T-cell (primary cell): ENCODE measurements at regions not wholly inside any gene's neighbourhood (a gene's known extent, or its start where the extent isn't known, plus 50 kb on each side); places are given as distances from the start of the nearest gene placed in this dataset.

Experiments
- ATAC-seq, 4 experiments: fragments of 200-7000 bp in 3 of 4; fragments of 150-1000 bp in 1 of 4; cut with Tn5 transposase; replicated peaks in 1 of 4; 1 replicate in 3 of 4; 2 replicates in 1 of 4; pipeline ENCODE4 v1.10.0; 2021; ENCODE audit warnings: moderate library complexity in 3 of 4, mild to moderate bottlenecking in 2 of 4, moderate number of reproducible peaks in 1 of 4
- CTCF ChIA-PET, 2 donors: fragments of 300-600 bp; sonication (Branson Sonifier 250); formaldehyde crosslinking; loops; one replicate each; lab custom pipeline; 2022; ENCODE audit warnings: antibody characterized with exemption in 2 of 2; lab: Charles Lee
- POLR2A ChIA-PET, 2 donors: fragments of 300-600 bp; sonication (Branson Sonifier 250); formaldehyde crosslinking; loops; one replicate each; lab custom pipeline; 2022; ENCODE audit warnings: antibody characterized with exemption in 2 of 2; lab: Charles Lee
- DNase-seq, 35 experiments: peaks; one replicate each; pipeline versions ENCODE4 v3.0.0 to v3.0.0-alpha.2; 2013 to 2023
- H3K27ac ChIP-seq: one replicate; pipeline ENCODE4 v1.5.1; 2013; ENCODE audit warnings: low read length
- H3K27me3 ChIP-seq, 2 experiments: replicated peaks in 1 of 2; 1 replicate in 1 of 2; 2 replicates in 1 of 2; pipeline versions ENCODE4 v1.6.1 to v1.7.0; 2013; ENCODE audit warnings: low read length in 1 of 2, mixed read lengths in 1 of 2; ENCODE audit not compliant: control insufficient read depth in 2 of 2, insufficient read depth in 2 of 2; ENCODE audit errors: extremely low read depth in 1 of 2
- H3K36me3 ChIP-seq, 2 donors: 1 replicate in 1 of 2; 2 replicates in 1 of 2; pipeline versions ENCODE4 v1.6.1 to v1.7.0; 2013; ENCODE audit warnings: low read length in 1 of 2; ENCODE audit not compliant: control insufficient read depth in 2 of 2, insufficient read depth in 1 of 2; ENCODE audit errors: extremely low read depth in 1 of 2
- H3K4me1 ChIP-seq, 2 experiments: 1 replicate in 1 of 2; 2 replicates in 1 of 2; pipeline versions ENCODE4 v1.6.1 to v1.7.0; 2013; ENCODE audit warnings: low read length in 2 of 2, mixed read lengths in 1 of 2; ENCODE audit not compliant: insufficient read depth in 2 of 2, control insufficient read depth in 1 of 2; ENCODE audit errors: extremely low read depth in 1 of 2
- H3K4me3 ChIP-seq, 2 donors: 1 replicate in 1 of 2; 2 replicates in 1 of 2; pipeline versions ENCODE4 v1.5.1 to v1.7.0; 2013; ENCODE audit warnings: mild to moderate bottlenecking in 2 of 2, low read length in 1 of 2, moderate library complexity in 1 of 2; ENCODE audit not compliant: control insufficient read depth in 1 of 2; ENCODE audit errors: extremely low read depth in 1 of 2
- H3K9me3 ChIP-seq: 2 replicates; pipeline ENCODE4 v1.7.0; 2013
- H3K27ac Mint-ChIP-seq, 2 donors: one replicate each; pipeline ENCODE4 v1.8.0; 2020 to 2021; ENCODE audit warnings: mild to moderate bottlenecking in 2 of 2, mixed read lengths in 2 of 2
- H3K27me3 Mint-ChIP-seq, 2 donors: one replicate each; pipeline ENCODE4 v1.8.0; 2021 to 2022; ENCODE audit warnings: mixed read lengths in 2 of 2
- H3K36me3 Mint-ChIP-seq: one replicate; pipeline ENCODE4 v1.8.0; 2021; ENCODE audit warnings: mixed read lengths
- H3K4me1 Mint-ChIP-seq, 3 donors: one replicate each; pipeline ENCODE4 v1.8.0; 2020 to 2022; ENCODE audit warnings: mixed read lengths in 3 of 3, mild to moderate bottlenecking in 1 of 3
- H3K4me3 Mint-ChIP-seq, 3 donors: one replicate each; pipeline ENCODE4 v1.8.0; 2020 to 2022; ENCODE audit warnings: mild to moderate bottlenecking in 3 of 3, mixed read lengths in 3 of 3, moderate library complexity in 3 of 3
- H3K9me3 Mint-ChIP-seq, 3 donors: one replicate each; pipeline ENCODE4 v1.8.0; 2020 to 2022; ENCODE audit warnings: mixed read lengths in 3 of 3
- WGBS: methylation state at CpG from one replicate; pipeline ENCODE4 v1.1.5; 2013; ENCODE audit warnings: missing lambda C conversion rate; ENCODE audit not compliant: insufficient coverage; 5-methylcytosine and 5-hydroxymethylcytosine counted together

DNA sequence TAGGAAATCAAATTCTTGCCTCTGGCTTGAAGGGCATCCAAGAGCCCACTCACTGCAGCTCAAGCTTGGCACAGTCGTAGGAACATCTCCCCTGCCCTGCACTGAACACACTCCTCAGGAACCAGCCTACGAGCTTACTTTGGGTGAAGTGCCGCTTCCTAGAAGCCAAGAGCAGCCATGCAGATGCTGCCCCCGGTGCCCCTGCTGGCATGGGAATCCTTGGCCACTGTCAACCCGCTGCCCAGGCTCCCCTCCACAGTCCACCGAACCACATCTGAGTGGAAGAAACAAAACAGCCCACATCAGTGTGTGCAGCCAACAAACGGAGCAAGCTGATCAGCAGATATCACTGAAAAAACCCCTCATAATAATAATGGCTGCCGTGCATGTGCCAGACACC, 89.8 kb downstream of the TMEM215 start:
- Histone ChIP-seq H3K4me1 (no peaks in the 10 kb centered on the region), H3K4me3 (no peak overlapping the region), H3K36me3 (no peaks in the 10 kb centered on the region), H3K9me3 (no peaks in the 10 kb centered on the region), H3K27me3 (no peaks in the 10 kb centered on the region), H3K27ac (no peak overlapping the region)
- Mint-ChIP-seq H3K36me3 (no peaks in the 10 kb centered on the region), H3K4me1 (no peaks in the 10 kb centered on the region), H3K9me3 (no peaks in the 10 kb centered on the region), H3K27ac (no peak overlapping the region), H3K4me3 (no peak overlapping the region), H3K27me3 (peaks cover 2 to 4% of the 10 kb centered on the region in 2 donors)
- ChIA-PET POLR2A (interaction anchor here in 1 of 2 donors (1.0 kb wide), 1 partner anchor 22 kb away, joined by 3 read pairs; no protein-coding TSS in a partner anchor), CTCF (no interaction called here)
- DNase-seq (no peak), ATAC-seq (no peak)
- WGBS, result 82% methylated on average over 7 of the region's 8 CpGs

- H3K27ac Mint-ChIP-seq, result no peak overlapping the region
- no peak overlapping the region for H3K4me3 Mint-ChIP-seq
- H3K9me3 ChIP-seq, result no peaks in the 10 kb centered on the region
- ChIA-PET CTCF (no interaction called here), POLR2A (no interaction called here)
- DNase-seq (no peak), ATAC-seq (no peak)
- H3K9me3 Mint-ChIP-seq, result no peaks in the 10 kb centered on the region
- peaks cover 2 to 4% of the 10 kb centered on the region in 2 donors for H3K27me3 Mint-ChIP-seq
- H3K4me1 ChIP-seq, result no peaks in the 10 kb centered on the region
- H3K36me3 ChIP-seq, result no peaks in the 10 kb centered on the region
- H3K4me3 ChIP-seq, result no peak overlapping the region
- no peak overlapping the region for H3K27ac ChIP-seq
- no peaks in the 10 kb centered on the region for H3K27me3 ChIP-seq
- 64% methylated on average over 2 of the region's 3 CpGs for WGBS
- H3K36me3 Mint-ChIP-seq, result no peaks in the 10 kb centered on the region
- no peaks in the 10 kb centered on the region for H3K4me1 Mint-ChIP-seq
These were observed 90.2 kb downstream of the TMEM215 start for GRCh38 chr9:32873553-32873952.

DNA sequence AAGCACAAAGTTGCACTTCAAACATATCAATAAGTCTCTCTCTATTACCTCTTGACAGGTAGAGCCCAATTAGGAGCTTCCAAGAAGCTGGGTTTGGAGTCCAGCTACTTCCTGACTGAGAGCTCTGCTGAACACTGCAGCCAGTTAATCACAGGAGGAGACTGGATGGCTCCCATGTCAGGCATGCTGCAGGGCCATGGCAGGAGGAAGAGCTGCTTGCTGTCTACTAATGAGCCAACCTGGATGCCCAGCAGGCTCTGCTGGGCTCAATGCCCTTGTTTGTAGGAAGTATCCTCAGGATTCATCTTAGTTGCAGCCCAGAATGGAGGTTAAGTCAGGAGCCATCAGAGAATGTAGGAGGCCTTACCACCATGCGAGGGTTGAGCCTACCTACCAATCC, 91.9 kb downstream of the TMEM215 start:
- Mint-ChIP-seq H3K4me1 (no peaks in the 10 kb centered on the region), H3K27me3 (peaks cover 3 to 9% of the 10 kb centered on the region in 2 donors), H3K27ac (no peak overlapping the region), H3K36me3 (no peaks in the 10 kb centered on the region), H3K9me3 (no peaks in the 10 kb centered on the region), H3K4me3 (no peak overlapping the region)
- Histone ChIP-seq H3K27me3 (peaks cover 0 to 2% of the 10 kb centered on the region in 2 experiments), H3K27ac (no peak overlapping the region), H3K4me3 (no peak overlapping the region), H3K36me3 (no peaks in the 10 kb centered on the region), H3K9me3 (no peaks in the 10 kb centered on the region), H3K4me1 (no peaks in the 10 kb centered on the region)
- CTCF ChIA-PET, result no interaction called here
- no peak for ATAC-seq
- DNase-seq, result no peak
- POLR2A ChIA-PET, result no interaction called here
- WGBS, result no CpG with 5 or more reads among the region's 1 CpG

DNA sequence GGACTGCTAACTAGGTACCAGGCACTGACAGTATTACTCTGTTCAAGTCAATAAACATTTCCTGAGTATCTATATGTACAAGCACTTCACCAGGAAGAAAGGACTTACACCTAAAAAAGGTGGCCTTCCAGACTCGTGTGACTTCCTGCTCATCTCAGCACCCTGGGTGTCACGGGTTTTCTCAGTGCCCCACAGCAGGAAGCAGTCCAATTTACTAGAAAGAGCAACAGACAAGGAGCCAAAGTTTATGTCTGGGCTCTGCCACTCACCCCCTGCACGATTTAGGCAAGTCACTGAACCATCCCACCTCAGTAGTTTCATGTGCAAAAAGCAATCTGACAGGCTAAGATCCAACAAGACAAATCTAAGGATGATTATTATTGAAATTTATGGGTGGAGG, 92.4 kb downstream of the TMEM215 start:
- DNase-seq (no peak), ATAC-seq (no peak)
- ChIA-PET CTCF (no interaction called here), POLR2A (no interaction called here)
- Mint-ChIP-seq H3K4me1 (no peaks in the 10 kb centered on the region), H3K27ac (no peak overlapping the region), H3K4me3 (no peak overlapping the region), H3K27me3 (peaks cover 3 to 9% of the 10 kb centered on the region in 2 donors), H3K36me3 (no peaks in the 10 kb centered on the region), H3K9me3 (no peaks in the 10 kb centered on the region)
- no peak overlapping the region for H3K4me3 ChIP-seq
- WGBS, result 8% methylated on average over 2 of the region's 3 CpGs
- peaks cover 0 to 2% of the 10 kb centered on the region in 2 experiments for H3K27me3 ChIP-seq
- H3K27ac ChIP-seq, result no peak overlapping the region
- H3K4me1 ChIP-seq, result no peaks in the 10 kb centered on the region
- H3K36me3 ChIP-seq, result no peaks in the 10 kb centered on the region
- H3K9me3 ChIP-seq, result no peaks in the 10 kb centered on the region

DNA sequence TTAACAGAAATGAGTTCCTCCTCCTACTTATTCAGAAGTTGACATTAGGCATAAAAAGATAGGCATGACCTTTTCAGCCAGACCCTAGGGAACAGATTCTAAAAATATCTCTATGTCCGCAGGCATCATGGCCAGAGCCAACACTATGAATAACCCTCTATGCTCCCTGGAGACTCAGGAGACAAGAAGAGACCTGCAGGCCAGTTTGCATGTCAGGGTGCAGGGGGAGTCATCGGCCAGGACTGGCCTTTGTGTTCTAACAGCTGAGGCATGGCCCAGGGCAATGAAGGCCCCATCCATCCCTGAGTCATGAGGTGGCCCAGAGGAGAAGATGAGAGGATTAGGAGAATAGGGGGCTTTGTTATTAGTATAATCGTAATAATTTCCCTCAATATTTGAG, 93.8 kb downstream of the TMEM215 start:
- Histone ChIP-seq H3K36me3 (no peaks in the 10 kb centered on the region), H3K4me3 (no peak overlapping the region), H3K27ac (no peak overlapping the region), H3K9me3 (no peaks in the 10 kb centered on the region), H3K4me1 (no peaks in the 10 kb centered on the region), H3K27me3 (peaks cover 0 to 2% of the 10 kb centered on the region in 2 experiments)
- no peaks in the 10 kb centered on the region for H3K36me3 Mint-ChIP-seq
- no CpG with 5 or more reads among the region's 3 CpGs for WGBS
- ChIA-PET POLR2A (no interaction called here), CTCF (no interaction called here)
- H3K4me1 Mint-ChIP-seq, result no peaks in the 10 kb centered on the region
- ATAC-seq (no peak), DNase-seq (no peak)
- peaks cover 3 to 9% of the 10 kb centered on the region in 2 donors for H3K27me3 Mint-ChIP-seq
- no peak overlapping the region for H3K4me3 Mint-ChIP-seq
- no peaks in the 10 kb centered on the region for H3K9me3 Mint-ChIP-seq
- H3K27ac Mint-ChIP-seq, result no peak overlapping the region

- ChIA-PET POLR2A (no interaction called here), CTCF (no interaction called here)
- H3K27ac ChIP-seq, result no peak overlapping the region
- no peak overlapping the region for H3K4me3 ChIP-seq
- Mint-ChIP-seq H3K27ac (no peak overlapping the region), H3K36me3 (no peaks in the 10 kb centered on the region), H3K27me3 (peaks cover 3 to 9% of the 10 kb centered on the region in 2 donors), H3K4me1 (no peaks in the 10 kb centered on the region), H3K9me3 (no peaks in the 10 kb centered on the region), H3K4me3 (no peak overlapping the region)
- H3K27me3 ChIP-seq, result peaks cover 0 to 2% of the 10 kb centered on the region in 2 experiments
- H3K36me3 ChIP-seq, result no peaks in the 10 kb centered on the region
- no peaks in the 10 kb centered on the region for H3K9me3 ChIP-seq
- no peaks in the 10 kb centered on the region for H3K4me1 ChIP-seq
- WGBS, result 100% methylated on average over 2 of the region's 6 CpGs
- DNase-seq (no peak), ATAC-seq (no peak)
These were observed 94.4 kb downstream of the TMEM215 start for GRCh38 chr9:32877639-32878217.

DNA sequence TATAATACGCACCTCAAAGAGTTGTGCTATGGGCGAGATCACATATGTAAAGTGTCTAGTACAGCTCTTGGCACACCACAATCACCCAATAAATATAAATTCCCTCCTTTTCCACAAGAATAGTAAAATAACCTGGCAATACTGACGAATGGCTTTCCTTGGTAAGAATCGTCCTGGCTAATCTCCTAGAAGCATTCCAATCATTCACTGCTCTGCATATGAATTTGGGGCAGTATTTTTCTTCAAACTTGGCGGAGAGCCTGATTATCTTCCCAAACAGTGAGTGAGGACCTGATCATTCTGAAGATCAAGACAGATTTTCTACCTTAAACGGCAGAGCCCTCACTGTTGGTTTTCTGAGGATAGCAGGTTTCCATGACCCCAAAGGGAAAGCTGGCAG, 96.0 kb downstream of the TMEM215 start:
- WGBS, result 75% methylated on average over 3 of the region's 6 CpGs
- DNase-seq (no peak), ATAC-seq (no peak)
- no peak overlapping the region for H3K27ac Mint-ChIP-seq
- ChIA-PET CTCF (no interaction called here), POLR2A (no interaction called here)
- H3K4me3 Mint-ChIP-seq, result no peak overlapping the region
- no peaks in the 10 kb centered on the region for H3K9me3 Mint-ChIP-seq
- no peaks in the 10 kb centered on the region for H3K4me1 ChIP-seq
- peaks cover 0 to 2% of the 10 kb centered on the region in 2 experiments for H3K27me3 ChIP-seq
- no peaks in the 10 kb centered on the region for H3K36me3 ChIP-seq
- H3K9me3 ChIP-seq, result no peaks in the 10 kb centered on the region
- H3K36me3 Mint-ChIP-seq, result no peaks in the 10 kb centered on the region
- H3K4me3 ChIP-seq, result no peak overlapping the region
- peaks cover 3 to 4% of the 10 kb centered on the region in 2 donors for H3K27me3 Mint-ChIP-seq
- H3K4me1 Mint-ChIP-seq, result no peaks in the 10 kb centered on the region
- no peak overlapping the region for H3K27ac ChIP-seq
